ENCODE measurements at regions not wholly inside any gene's neighbourhood (a gene's known extent, or its start where the extent isn't known, plus 50 kb on each side); places are given as distances from the start of the nearest gene placed in this dataset.

- TF ChIP-seq POLR2AphosphoS5 (IDR thresholded peaks at IDR 0.05; ENCODE audit: borderline replicate concordance, low read depth, low read length), result no peak
- TF ChIP-seq EZH2 (IDR thresholded peaks at IDR 0.05), result no peak
- TF ChIP-seq FOXP2 (optimal IDR thresholded peaks at IDR 0.05; ENCODE audit: control extremely low read depth, extremely low read length, insufficient read depth), result no peak
Measured at GRCh38 chr22:47372111-47372581, 609.7 kb downstream of the TBC1D22A start.
